OCI-LY7 (cell line): ENCODE measurements at regions not wholly inside any gene's neighbourhood (a gene's known extent, or its start where the extent isn't known, plus 50 kb on each side); places are given as distances from the start of the nearest gene placed in this dataset.

Source experiments
- BruUV-seq: library from RNA; stranded (reverse); fragments of 400-500 nt; replicated peaks from 2 replicates; lab custom pipeline; 2021; lab: Mats Ljungman, UMichigan
- CTCF ChIA-PET: fragments of 300-600 bp; sonication (Branson Sonifier 250); formaldehyde crosslinking; loops from one replicate; lab custom pipeline; 2022; ENCODE audit warnings: antibody characterized with exemption; ENCODE audit not compliant: unreplicated experiment; lab: Charles Lee
- POLR2A ChIA-PET: fragments of 300-600 bp; sonication (Branson Sonifier 250); formaldehyde crosslinking; loops from one replicate; lab custom pipeline; 2022; ENCODE audit warnings: antibody characterized with exemption; lab: Charles Lee
- DNase-seq: peaks from one replicate; pipeline ENCODE4 v3.0.0-alpha.2; 2015; ENCODE audit warnings: low spot score
- H2AFZ ChIP-seq: fragments of 200-600 bp; sonication (generic), shearing (Covaris generic); 2 replicates; pipeline ENCODE4 v1.6.1; 2014; ENCODE audit warnings: mild to moderate bottlenecking, antibody characterized with exemption, low read length, moderate library complexity
- H3K27ac ChIP-seq: fragments of 200-600 bp; sonication (generic); 2 replicates; pipeline ENCODE4 v1.5.1; 2014; ENCODE audit warnings: mixed run types, low read depth, mild to moderate bottlenecking, moderate library complexity, low read length, inconsistent platforms; ENCODE audit not compliant: poor library complexity, severe bottlenecking
- H3K36me3 ChIP-seq: fragments of 200-600 bp; sonication (generic); 2 replicates; pipeline ENCODE4 v1.6.1; 2014; ENCODE audit warnings: mild to moderate bottlenecking, antibody characterized with exemption, low read length, moderate library complexity, mixed read lengths; ENCODE audit not compliant: insufficient read depth
- H3K4me1 ChIP-seq: fragments of 200-600 bp; sonication (generic); 2 replicates; pipeline ENCODE4 v1.5.1; 2014; ENCODE audit warnings: mild to moderate bottlenecking, low read length; ENCODE audit not compliant: insufficient read depth, poor library complexity, severe bottlenecking
- H3K4me2 ChIP-seq: fragments of 200-600 bp; sonication (generic); 2 replicates; pipeline ENCODE4 v1.6.1; 2014; ENCODE audit warnings: mild to moderate bottlenecking, low read length
- H3K4me3 ChIP-seq: fragments of 200-600 bp; sonication (generic); 2 replicates; pipeline ENCODE4 v1.5.1; 2014; ENCODE audit warnings: mild to moderate bottlenecking, low read depth, low read length; ENCODE audit not compliant: poor library complexity, severe bottlenecking
- H3K79me2 ChIP-seq: fragments of 200-600 bp; sonication (generic); 2 replicates; pipeline ENCODE4 v1.6.1; 2016; ENCODE audit warnings: low read depth, mild to moderate bottlenecking, low read length, moderate library complexity, mixed read lengths; ENCODE audit not compliant: insufficient read depth
- H3K9me2 ChIP-seq: fragments of 200-600 bp; sonication (generic); 2 replicates; pipeline ENCODE4 v1.6.1; 2016; ENCODE audit warnings: mild to moderate bottlenecking, low read length, mixed read lengths; ENCODE audit not compliant: insufficient read depth
- H3K9me3 ChIP-seq: fragments of 200-600 bp; sonication (generic); 2 replicates; pipeline ENCODE4 v1.6.1; 2014; ENCODE audit warnings: mild to moderate bottlenecking, mixed run types, low read length, mixed read lengths
- H4K20me1 ChIP-seq: fragments of 200-600 bp; sonication (generic); 2 replicates; pipeline ENCODE4 v1.6.1; 2014; ENCODE audit warnings: mild to moderate bottlenecking, antibody characterized with exemption, low read length, moderate library complexity, mixed read lengths; ENCODE audit not compliant: insufficient read depth
- EZH2phosphoT487 ChIP-seq: fragments of 200-600 bp; sonication (generic); IDR thresholded peaks from 2 replicates; pipeline ENCODE4 v1.6.1; 2018; ENCODE audit warnings: low read depth, borderline replicate concordance, mild to moderate bottlenecking, mixed run types, antibody characterized with exemption, low read length, moderate library complexity, mixed read lengths
- intact Hi-C: fragments of 100-400 bp; cut with micrococcal nuclease; formaldehyde crosslinking; loops from one replicate; pipeline ENCODE4 v1.10.0; 2022; ENCODE audit not compliant: unreplicated experiment
- TF ChIP-seq, protein P1 (sequence below): fragments of 200-600 bp; sonication (generic); conservative IDR thresholded peaks from 2 replicates; pipeline ENCODE4 v1.5.1; 2014; ENCODE audit warnings: mild to moderate bottlenecking, antibody characterized with exemption, low read length, moderate library complexity, mixed read lengths

DNA sequence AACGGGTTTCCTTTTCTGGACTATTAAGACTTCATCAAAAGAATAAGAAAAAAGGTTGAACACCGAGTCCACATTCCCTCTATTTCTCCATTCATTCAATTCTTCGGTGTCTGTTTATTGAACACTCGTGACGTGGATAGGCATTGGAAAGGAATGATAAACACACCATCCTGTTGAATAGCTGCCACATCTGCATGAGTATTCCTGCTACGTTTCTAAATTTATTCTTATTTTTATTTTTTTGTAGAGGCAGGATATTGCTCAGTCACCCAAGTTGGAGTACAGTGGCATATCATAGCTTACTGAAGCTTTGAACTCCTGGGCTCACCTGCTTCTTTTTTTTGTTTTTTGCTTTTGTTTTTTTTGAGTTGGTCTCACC is 80.8 kb upstream of the CIBAR2 start:
- H2AFZ ChIP-seq: no peak overlapping the region
- ChIA-PET CTCF (no interaction called here), POLR2A (no interaction called here)
- no peak for TF ChIP-seq EZH2phosphoT487
- TF ChIP-seq, protein P1, sequence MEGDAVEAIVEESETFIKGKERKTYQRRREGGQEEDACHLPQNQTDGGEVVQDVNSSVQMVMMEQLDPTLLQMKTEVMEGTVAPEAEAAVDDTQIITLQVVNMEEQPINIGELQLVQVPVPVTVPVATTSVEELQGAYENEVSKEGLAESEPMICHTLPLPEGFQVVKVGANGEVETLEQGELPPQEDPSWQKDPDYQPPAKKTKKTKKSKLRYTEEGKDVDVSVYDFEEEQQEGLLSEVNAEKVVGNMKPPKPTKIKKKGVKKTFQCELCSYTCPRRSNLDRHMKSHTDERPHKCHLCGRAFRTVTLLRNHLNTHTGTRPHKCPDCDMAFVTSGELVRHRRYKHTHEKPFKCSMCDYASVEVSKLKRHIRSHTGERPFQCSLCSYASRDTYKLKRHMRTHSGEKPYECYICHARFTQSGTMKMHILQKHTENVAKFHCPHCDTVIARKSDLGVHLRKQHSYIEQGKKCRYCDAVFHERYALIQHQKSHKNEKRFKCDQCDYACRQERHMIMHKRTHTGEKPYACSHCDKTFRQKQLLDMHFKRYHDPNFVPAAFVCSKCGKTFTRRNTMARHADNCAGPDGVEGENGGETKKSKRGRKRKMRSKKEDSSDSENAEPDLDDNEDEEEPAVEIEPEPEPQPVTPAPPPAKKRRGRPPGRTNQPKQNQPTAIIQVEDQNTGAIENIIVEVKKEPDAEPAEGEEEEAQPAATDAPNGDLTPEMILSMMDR: no peak
- no peak for DNase-seq
- H3K4me3 ChIP-seq: no peak overlapping the region
- no peak overlapping the region for H3K27ac ChIP-seq
- H3K9me3 ChIP-seq: no peaks in the 10 kb centered on the region
- H3K4me2 ChIP-seq: no peak overlapping the region
- no TSS peak for BruUV-seq
- H3K9me2 ChIP-seq: no peaks in the 10 kb centered on the region
- intact Hi-C loops: no loop called here
- H3K36me3 ChIP-seq: no peaks in the 10 kb centered on the region
- H4K20me1 ChIP-seq: no peaks in the 10 kb centered on the region
- no peaks in the 10 kb centered on the region for H3K4me1 ChIP-seq
- H3K79me2 ChIP-seq: no peaks in the 10 kb centered on the region

DNA sequence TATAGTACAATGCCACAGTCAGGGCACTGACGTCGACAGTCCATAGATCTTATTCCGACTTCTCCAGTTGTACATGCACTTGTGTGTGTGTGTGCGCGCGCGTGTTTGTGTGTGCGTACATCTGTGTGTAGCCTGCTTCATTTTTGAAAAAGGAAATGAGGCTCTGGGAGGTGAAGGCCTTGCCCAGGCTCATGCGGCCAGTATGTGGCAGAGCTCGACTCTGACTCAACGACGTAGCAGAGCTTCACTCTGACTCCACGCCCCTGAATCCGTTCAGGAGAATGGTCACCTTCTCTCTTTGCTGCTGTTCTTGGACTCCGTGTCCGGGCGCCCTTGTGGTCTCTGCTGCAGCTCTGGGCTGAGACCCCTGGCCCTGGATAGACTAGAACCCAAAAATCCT is 81.6 kb upstream of the CIBAR2 start:
- no peak overlapping the region for H3K4me2 ChIP-seq
- no peak for TF ChIP-seq EZH2phosphoT487
- TF ChIP-seq, protein P1: no peak
- ChIA-PET CTCF (no interaction called here), POLR2A (interaction anchor here (0.5 kb wide), 1 partner anchor 358 kb away, joined by 6 read pairs; no protein-coding TSS in a partner anchor)
- intact Hi-C loops: no loop called here
- no TSS peak for BruUV-seq
- no peak overlapping the region for H3K4me3 ChIP-seq
- no peaks in the 10 kb centered on the region for H3K4me1 ChIP-seq
- H4K20me1 ChIP-seq: no peaks in the 10 kb centered on the region
- no peak overlapping the region for H2AFZ ChIP-seq
- H3K9me3 ChIP-seq: no peaks in the 10 kb centered on the region
- no peak for DNase-seq
- H3K79me2 ChIP-seq: no peaks in the 10 kb centered on the region
- no peak overlapping the region for H3K27ac ChIP-seq
- no peaks in the 10 kb centered on the region for H3K9me2 ChIP-seq
- no peaks in the 10 kb centered on the region for H3K36me3 ChIP-seq

DNA sequence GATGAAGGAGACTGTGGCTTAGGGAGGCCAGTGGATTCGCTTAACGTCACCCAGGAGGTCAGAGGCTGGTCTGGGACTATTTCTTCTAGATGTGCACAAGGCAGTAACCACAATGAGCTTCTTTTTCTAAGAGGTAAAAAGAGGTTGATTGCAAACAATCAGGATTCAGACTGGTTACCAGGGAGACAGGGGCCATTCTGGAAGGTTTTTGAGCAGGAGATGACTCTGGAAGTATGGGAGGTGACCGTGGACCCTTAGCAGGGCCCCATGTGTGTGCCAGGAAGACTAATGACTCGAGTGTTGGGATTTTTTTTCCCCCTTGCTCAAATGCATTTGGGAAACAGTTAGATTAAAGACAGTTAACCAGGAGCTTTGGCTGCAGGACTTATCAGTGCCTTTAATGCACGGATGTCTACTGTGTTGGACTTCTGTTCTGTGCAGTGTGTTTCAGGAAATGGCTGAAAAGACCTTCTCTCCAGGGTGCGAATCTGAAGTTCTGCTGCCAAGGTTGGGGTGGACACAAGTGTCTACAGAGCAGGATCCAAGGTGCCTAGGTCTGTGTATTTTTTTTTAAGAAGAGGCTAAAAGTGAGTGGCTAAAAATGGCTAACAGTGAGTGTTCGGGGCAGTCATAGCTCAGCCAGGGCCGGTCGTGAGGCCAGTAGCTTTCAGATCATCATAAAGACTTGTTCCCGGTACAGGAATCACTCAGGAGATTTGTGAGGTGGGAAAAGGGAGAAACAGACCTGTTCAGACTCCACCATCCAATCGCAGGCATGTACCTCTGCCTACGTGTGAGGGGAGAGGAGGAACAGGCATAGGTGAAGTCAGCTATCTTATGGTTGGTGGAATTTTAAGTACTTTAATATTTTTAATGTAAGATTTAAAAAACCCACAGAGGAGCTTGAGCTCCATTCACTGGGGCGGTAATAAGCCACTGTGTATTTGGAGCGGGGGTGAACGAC is 82.3 kb upstream of the CIBAR2 start:
- POLR2A ChIA-PET: no interaction called here
- Histone ChIP-seq H3K36me3 (no peaks in the 10 kb centered on the region), H3K79me2 (no peaks in the 10 kb centered on the region), H3K27ac (no peak overlapping the region), H4K20me1 (no peaks in the 10 kb centered on the region), H3K4me1 (no peaks in the 10 kb centered on the region), H3K4me2 (no peak overlapping the region), H3K9me3 (no peaks in the 10 kb centered on the region), H3K9me2 (no peaks in the 10 kb centered on the region), H2AFZ (no peak overlapping the region), H3K4me3 (no peak overlapping the region)
- TF ChIP-seq EZH2phosphoT487: no peak
- TF ChIP-seq, protein P1: no peak
- intact Hi-C loops: no loop called here
- CTCF ChIA-PET: no interaction called here
- DNase-seq: no peak
- no TSS peak for BruUV-seq
